MCF 10A (cell line): ENCODE measurements at regions not wholly inside any gene's neighbourhood (a gene's known extent, or its start where the extent isn't known, plus 50 kb on each side); places are given as distances from the start of the nearest gene placed in this dataset.

Experiments
- BruUV-seq: library from RNA; stranded (reverse); fragments of 400-500 nt; replicated peaks from 2 replicates; lab custom pipeline; 2021; lab: Mats Ljungman, UMichigan
- CTCF ChIA-PET: fragments of 300-600 bp; sonication (Branson Sonifier 250); formaldehyde crosslinking; extraction: SDS; loops from one replicate; lab custom pipeline; 2021; ENCODE audit warnings: antibody characterized with exemption, inconsistent platforms; lab: Yijun Ruan, JAX
- POLR2A ChIA-PET: fragments of 300-600, 350-650 bp; sonication (Branson Sonifier 250); formaldehyde crosslinking; extraction: SDS; loops from one replicate; lab custom pipeline; 2020; ENCODE audit warnings: antibody characterized with exemption, inconsistent platforms; lab: Yijun Ruan, JAX
- DNase-seq: peaks from one replicate; pipeline ENCODE4 v3.0.0-alpha.2; 2018; ENCODE audit not compliant: unreplicated experiment
- H3K27ac Mint-ChIP-seq: one replicate; pipeline ENCODE4 v1.8.0; 2022; ENCODE audit warnings: mild to moderate bottlenecking, low read depth, mixed read lengths; ENCODE audit not compliant: unreplicated experiment
- H3K27me3 Mint-ChIP-seq: one replicate; pipeline ENCODE4 v1.8.0; 2022; ENCODE audit warnings: mixed read lengths; ENCODE audit not compliant: insufficient read depth, unreplicated experiment
- H3K36me3 Mint-ChIP-seq: one replicate; pipeline ENCODE4 v1.8.0; 2022; ENCODE audit warnings: mild to moderate bottlenecking, moderate library complexity, mixed read lengths; ENCODE audit not compliant: insufficient read depth, unreplicated experiment
- H3K4me1 Mint-ChIP-seq: one replicate; pipeline ENCODE4 v1.8.0; 2022; ENCODE audit warnings: mixed read lengths; ENCODE audit not compliant: insufficient read depth, unreplicated experiment
- H3K4me3 Mint-ChIP-seq: one replicate; pipeline ENCODE4 v1.8.0; 2022; ENCODE audit warnings: mild to moderate bottlenecking, moderate library complexity, mixed read lengths; ENCODE audit not compliant: unreplicated experiment
- H3K9me3 Mint-ChIP-seq: one replicate; pipeline ENCODE4 v1.8.0; 2022; ENCODE audit warnings: mixed read lengths; ENCODE audit not compliant: unreplicated experiment
- intact Hi-C: fragments of 100-400 bp; cut with micrococcal nuclease; formaldehyde crosslinking; loops from 2 replicates; pipeline ENCODE4 v1.14.1; 2022
- TF ChIP-seq, protein P1 (sequence below): fragments of 200-600 bp; IDR thresholded peaks from one replicate; pipeline ENCODE4 v1.8.0; 2022; ENCODE audit warnings: antibody characterized with exemption, mild to moderate bottlenecking; ENCODE audit not compliant: unreplicated experiment

DNA sequence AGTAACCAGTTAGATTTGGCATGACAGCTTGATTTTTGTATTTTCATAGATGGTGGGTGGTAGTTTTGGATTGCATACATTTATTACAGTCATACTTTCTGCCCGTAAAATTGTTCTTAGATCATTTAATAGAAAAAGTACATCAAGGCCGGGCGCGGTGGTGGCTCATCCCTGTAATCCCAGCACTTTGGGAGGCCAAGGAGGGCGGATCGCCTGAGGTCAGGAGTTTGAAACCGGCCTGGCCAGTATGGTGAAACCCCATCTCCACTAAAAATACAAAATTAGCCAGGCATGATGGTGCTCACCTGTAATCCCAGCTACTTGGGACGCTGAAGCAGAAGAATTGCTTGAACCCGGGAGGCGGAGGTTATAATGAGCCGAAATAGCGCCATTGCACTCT is 55.0 kb upstream of the UBE2L5 start:
- intact Hi-C loops = no loop called here
- BruUV-seq = no TSS peak
- Mint-ChIP-seq H3K4me1 (no peaks in the 10 kb centered on the region), H3K4me3 (no peak overlapping the region), H3K36me3 (no peaks in the 10 kb centered on the region), H3K27me3 (no peaks in the 10 kb centered on the region), H3K9me3 (no peaks in the 10 kb centered on the region), H3K27ac (no peak overlapping the region)
- CTCF ChIA-PET = no interaction called here
- POLR2A ChIA-PET = interaction anchor here (0.7 to 2.4 kb wide), 3 partner anchors 10 to 28 kb away, joined by 4 to 7 read pairs (median 4); no protein-coding TSS in a partner anchor
- DNase-seq = no peak
- TF ChIP-seq, protein P1, sequence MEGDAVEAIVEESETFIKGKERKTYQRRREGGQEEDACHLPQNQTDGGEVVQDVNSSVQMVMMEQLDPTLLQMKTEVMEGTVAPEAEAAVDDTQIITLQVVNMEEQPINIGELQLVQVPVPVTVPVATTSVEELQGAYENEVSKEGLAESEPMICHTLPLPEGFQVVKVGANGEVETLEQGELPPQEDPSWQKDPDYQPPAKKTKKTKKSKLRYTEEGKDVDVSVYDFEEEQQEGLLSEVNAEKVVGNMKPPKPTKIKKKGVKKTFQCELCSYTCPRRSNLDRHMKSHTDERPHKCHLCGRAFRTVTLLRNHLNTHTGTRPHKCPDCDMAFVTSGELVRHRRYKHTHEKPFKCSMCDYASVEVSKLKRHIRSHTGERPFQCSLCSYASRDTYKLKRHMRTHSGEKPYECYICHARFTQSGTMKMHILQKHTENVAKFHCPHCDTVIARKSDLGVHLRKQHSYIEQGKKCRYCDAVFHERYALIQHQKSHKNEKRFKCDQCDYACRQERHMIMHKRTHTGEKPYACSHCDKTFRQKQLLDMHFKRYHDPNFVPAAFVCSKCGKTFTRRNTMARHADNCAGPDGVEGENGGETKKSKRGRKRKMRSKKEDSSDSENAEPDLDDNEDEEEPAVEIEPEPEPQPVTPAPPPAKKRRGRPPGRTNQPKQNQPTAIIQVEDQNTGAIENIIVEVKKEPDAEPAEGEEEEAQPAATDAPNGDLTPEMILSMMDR = no peak

GRCh38 chr13:30370146-30370545 is 52.1 kb upstream of the UBE2L5 start:
- TF ChIP-seq, protein P1 = no peak
- no peaks in the 10 kb centered on the region for H3K9me3 Mint-ChIP-seq
- no peak overlapping the region for H3K27ac Mint-ChIP-seq
- no TSS peak for BruUV-seq
- no peak for DNase-seq
- no peaks in the 10 kb centered on the region for H3K4me1 Mint-ChIP-seq
- ChIA-PET POLR2A (interaction anchor here (1.5 kb wide), 1 partner anchor 8 kb away, joined by 4 read pairs; no protein-coding TSS in a partner anchor), CTCF (interaction anchor here (0.8 kb wide), 1 partner anchor 92 kb away, joined by 3 read pairs; no protein-coding TSS in a partner anchor)
- no peaks in the 10 kb centered on the region for H3K36me3 Mint-ChIP-seq
- intact Hi-C loops = no loop called here
- no peak overlapping the region for H3K4me3 Mint-ChIP-seq
- no peaks in the 10 kb centered on the region for H3K27me3 Mint-ChIP-seq

DNA sequence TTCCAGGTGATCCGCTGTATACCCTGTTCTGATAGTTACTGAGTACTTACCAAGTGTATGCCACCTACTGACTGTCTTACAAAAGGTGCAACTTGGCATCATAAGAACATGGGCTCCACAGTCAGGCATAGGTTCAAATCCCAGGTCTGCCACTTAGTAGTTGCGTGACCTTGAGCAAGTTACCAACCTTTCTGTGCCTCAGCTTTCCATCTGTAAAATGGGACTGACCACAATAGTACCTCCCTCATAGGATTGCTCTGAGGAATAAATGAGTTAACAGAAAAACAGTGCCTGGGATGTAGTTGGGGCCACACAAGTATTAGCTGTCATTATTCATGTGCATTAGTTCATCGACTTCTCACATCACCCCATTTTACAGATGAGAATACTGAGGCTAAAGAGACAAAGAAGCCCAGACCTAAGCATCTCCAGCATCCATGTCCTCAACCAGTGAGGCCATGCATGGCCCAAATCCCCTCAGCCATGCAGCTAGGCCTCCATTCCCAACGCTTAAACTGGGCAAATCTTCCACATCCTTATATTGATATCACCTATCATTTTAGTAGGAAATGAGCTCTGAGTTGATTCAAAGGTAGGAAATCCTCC is 51.3 kb upstream of the UBE2L5 start:
- DNase-seq = no peak
- intact Hi-C loops = no loop called here
- H3K9me3 Mint-ChIP-seq = no peaks in the 10 kb centered on the region
- no peaks in the 10 kb centered on the region for H3K27me3 Mint-ChIP-seq
- BruUV-seq = no TSS peak
- CTCF ChIA-PET = interaction anchor here (0.5 to 1.1 kb wide), 3 partner anchors 18 to 91 kb away, joined by 3 to 7 read pairs (median 3); no protein-coding TSS in a partner anchor
- no peak overlapping the region for H3K27ac Mint-ChIP-seq
- TF ChIP-seq, protein P1 = no peak
- H3K4me1 Mint-ChIP-seq = no peaks in the 10 kb centered on the region
- no peaks in the 10 kb centered on the region for H3K36me3 Mint-ChIP-seq
- H3K4me3 Mint-ChIP-seq = no peak overlapping the region
- POLR2A ChIA-PET = interaction anchor here (0.8 to 1.5 kb wide), 2 partner anchors 9 to 24 kb away, joined by 3 to 4 read pairs; no protein-coding TSS in a partner anchor

- ChIA-PET POLR2A (interaction anchor here (0.7 to 1.5 kb wide), 6 partner anchors 9 to 230 kb away, joined by 3 to 4 read pairs (median 3); no protein-coding TSS in a partner anchor), CTCF (interaction anchor here (0.6 to 1.1 kb wide), 3 partner anchors 13 to 55 kb away, joined by 3 to 5 read pairs (median 3); no protein-coding TSS in a partner anchor)
- intact Hi-C loops = no loop called here
- Mint-ChIP-seq H3K27ac (no peak overlapping the region), H3K4me3 (no peak overlapping the region), H3K9me3 (no peaks in the 10 kb centered on the region), H3K4me1 (no peaks in the 10 kb centered on the region), H3K27me3 (no peaks in the 10 kb centered on the region), H3K36me3 (no peaks in the 10 kb centered on the region)
- TF ChIP-seq, protein P1 = no peak
- no TSS peak for BruUV-seq
- DNase-seq = peak; percentile 7
These were observed 50.5 kb upstream of the UBE2L5 start for GRCh38 chr13:30371649-30372265.
